HEK293T (cell line): ENCODE measurements at regions not wholly inside any gene's neighbourhood (a gene's known extent, or its start where the extent isn't known, plus 50 kb on each side); places are given as distances from the start of the nearest gene placed in this dataset.

ENCODE experiments used
- ARNT ChIP-seq: fragments of 450-650 bp; IDR thresholded peaks from 2 replicates; pipeline ENCODE4 v1.6.1; 2017; ENCODE audit warnings: mild to moderate bottlenecking
- BHLHE40 ChIP-seq: fragments of 450-650 bp; IDR thresholded peaks from 2 replicates; pipeline ENCODE4 v1.6.1; 2016; ENCODE audit warnings: mild to moderate bottlenecking, moderate library complexity, borderline replicate concordance
- CTBP1 ChIP-seq: fragments of 450-650 bp; IDR thresholded peaks from 2 replicates; pipeline ENCODE4 v1.6.1; 2016; ENCODE audit warnings: borderline replicate concordance
- ELF4 ChIP-seq: fragments of 450-650 bp; IDR thresholded peaks from 2 replicates; pipeline ENCODE4 v1.6.1; 2017; ENCODE audit warnings: antibody characterized with exemption
- FOXA1 ChIP-seq: fragments of 450-650 bp; IDR thresholded peaks from 2 replicates; pipeline ENCODE4 v1.6.1; 2016; ENCODE audit warnings: mild to moderate bottlenecking
- FOXK2 ChIP-seq: fragments of 450-650 bp; IDR thresholded peaks from 2 replicates; pipeline ENCODE4 v1.6.1; 2016; ENCODE audit warnings: mild to moderate bottlenecking
- FOXM1 ChIP-seq: fragments of 450-650 bp; IDR thresholded peaks from 2 replicates; pipeline ENCODE4 v1.6.1; 2017; ENCODE audit warnings: mild to moderate bottlenecking, borderline replicate concordance
- HDGF ChIP-seq: fragments of 450-650 bp; IDR thresholded peaks from 2 replicates; pipeline ENCODE4 v1.6.1; 2017; ENCODE audit warnings: antibody characterized with exemption, borderline replicate concordance
- SP1 ChIP-seq: fragments of 450-650 bp; IDR thresholded peaks from 2 replicates; pipeline ENCODE4 v1.6.1; 2017
- SUZ12 ChIP-seq: fragments of 450-650 bp; IDR thresholded peaks from 2 replicates; pipeline ENCODE4 v1.6.1; 2016; ENCODE audit warnings: mild to moderate bottlenecking
- TARDBP ChIP-seq: fragments of 450-650 bp; IDR thresholded peaks from 2 replicates; pipeline ENCODE4 v1.6.1; 2016
- ZNF384 ChIP-seq: fragments of 450-650 bp; IDR thresholded peaks from 2 replicates; pipeline ENCODE4 v1.6.1; 2016
- TF ChIP-seq, protein P1 (sequence below): fragments of 450-650 bp; IDR thresholded peaks from 2 replicates; pipeline ENCODE4 v1.6.1; 2016

DNA sequence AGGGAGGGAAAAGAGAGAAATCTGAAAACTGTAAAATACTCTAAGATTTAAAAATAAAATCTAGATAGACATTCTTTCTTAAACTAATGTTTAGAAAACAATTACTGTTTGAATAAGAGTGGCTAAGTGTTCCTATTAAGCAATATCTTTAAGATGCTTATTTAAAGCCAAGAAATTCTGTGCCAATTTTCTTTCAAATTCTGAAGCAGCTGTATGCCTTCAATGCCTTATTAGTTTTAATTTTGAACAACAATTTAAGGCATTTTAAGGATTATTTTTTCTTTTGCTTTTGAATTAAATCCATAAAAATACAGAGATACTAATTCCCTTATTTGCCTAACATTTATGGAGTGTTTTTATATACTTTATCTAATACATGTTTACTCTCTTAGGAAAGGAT, 50.3 kb upstream of the KITLG start:
- TF ChIP-seq FOXA1: no peak
- TF ChIP-seq ELF4: no peak
- TF ChIP-seq ARNT: no peak
- TF ChIP-seq SP1: no peak
- no peak for TF ChIP-seq BHLHE40
- TF ChIP-seq FOXK2: no peak
- no peak for TF ChIP-seq FOXM1
- TF ChIP-seq CTBP1: no peak
- no peak for TF ChIP-seq HDGF
- no peak for TF ChIP-seq ZNF384
- no peak for TF ChIP-seq SUZ12
- TF ChIP-seq TARDBP: no peak
- TF ChIP-seq, protein P1, sequence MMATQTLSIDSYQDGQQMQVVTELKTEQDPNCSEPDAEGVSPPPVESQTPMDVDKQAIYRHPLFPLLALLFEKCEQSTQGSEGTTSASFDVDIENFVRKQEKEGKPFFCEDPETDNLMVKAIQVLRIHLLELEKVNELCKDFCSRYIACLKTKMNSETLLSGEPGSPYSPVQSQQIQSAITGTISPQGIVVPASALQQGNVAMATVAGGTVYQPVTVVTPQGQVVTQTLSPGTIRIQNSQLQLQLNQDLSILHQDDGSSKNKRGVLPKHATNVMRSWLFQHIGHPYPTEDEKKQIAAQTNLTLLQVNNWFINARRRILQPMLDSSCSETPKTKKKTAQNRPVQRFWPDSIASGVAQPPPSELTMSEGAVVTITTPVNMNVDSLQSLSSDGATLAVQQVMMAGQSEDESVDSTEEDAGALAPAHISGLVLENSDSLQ: no peak
